ENCODE measurements at regions not wholly inside any gene's neighbourhood (a gene's known extent, or its start where the extent isn't known, plus 50 kb on each side); places are given as distances from the start of the nearest gene placed in this dataset.

- DNase-seq (ENCODE audit: low read depth, low spot score): no peak
Observed at GRCh38 chr14:71863049-71863448, 69.2 kb upstream of the RGS6 start.

GRCh38 chr14:71863766-71864165, 68.5 kb upstream of the RGS6 start:
- DNase-seq (ENCODE audit: low read depth, low spot score): no peak

Data from iPS DF 19.7 (cell line).